ENCODE measurements at regions not wholly inside any gene's neighbourhood (a gene's known extent, or its start where the extent isn't known, plus 50 kb on each side); places are given as distances from the start of the nearest gene placed in this dataset.

GRCh38 chr5:23451156-23451555 is 56.3 kb upstream of the PRDM9 start:
- intact Hi-C loops (cut with DNase I): no loop called here
- ATAC-seq (no peak), DNase-seq (no peak)
- Histone ChIP-seq H3K4me3 (no peak overlapping the region), H3K27ac (no peak overlapping the region), H3K9me3 (no peaks in the 10 kb centered on the region), H3K27me3 (no peaks in the 10 kb centered on the region), H3K4me1 (no peaks in the 10 kb centered on the region), H3K36me3 (no peaks in the 10 kb centered on the region)
- no peak for TF ChIP-seq CTCF (IDR thresholded peaks at IDR 0.05)

GRCh38 chr5:23450187-23450586 is 57.2 kb upstream of the PRDM9 start:
- Histone ChIP-seq H3K36me3 (no peaks in the 10 kb centered on the region), H3K4me1 (no peaks in the 10 kb centered on the region), H3K27me3 (no peaks in the 10 kb centered on the region), H3K9me3 (no peaks in the 10 kb centered on the region), H3K27ac (no peak overlapping the region), H3K4me3 (no peak overlapping the region)
- TF ChIP-seq CTCF (IDR thresholded peaks at IDR 0.05): no peak
- intact Hi-C loops (cut with DNase I): no loop called here
- no peak for DNase-seq
- ATAC-seq: no peak

- ATAC-seq (no peak), DNase-seq (no peak)
- no peaks in the 10 kb centered on the region for H3K9me3 ChIP-seq
- TF ChIP-seq CTCF (IDR thresholded peaks at IDR 0.05): no peak
- H3K27me3 ChIP-seq: no peaks in the 10 kb centered on the region
- no peaks in the 10 kb centered on the region for H3K36me3 ChIP-seq
- intact Hi-C loops (cut with DNase I): no loop called here
- no peaks in the 10 kb centered on the region for H3K4me1 ChIP-seq
- no peak overlapping the region for H3K27ac ChIP-seq
- H3K4me3 ChIP-seq: no peak overlapping the region
Observed at GRCh38 chr5:23448627-23449026, 58.8 kb upstream of the PRDM9 start.

GRCh38 chr5:23446424-23446823 is 61.0 kb upstream of the PRDM9 start:
- DNase-seq (no peak), ATAC-seq (no peak)
- Histone ChIP-seq H3K4me1 (no peaks in the 10 kb centered on the region), H3K9me3 (no peaks in the 10 kb centered on the region), H3K27me3 (no peaks in the 10 kb centered on the region), H3K36me3 (no peaks in the 10 kb centered on the region), H3K4me3 (no peak overlapping the region), H3K27ac (no peak overlapping the region)
- intact Hi-C loops (cut with DNase I): no loop called here
- TF ChIP-seq CTCF (IDR thresholded peaks at IDR 0.05): no peak

- ATAC-seq (no peak), DNase-seq (no peak)
- no peak for TF ChIP-seq CTCF (IDR thresholded peaks at IDR 0.05)
- H3K4me1 ChIP-seq: no peaks in the 10 kb centered on the region
- H3K36me3 ChIP-seq: no peaks in the 10 kb centered on the region
- H3K9me3 ChIP-seq: no peaks in the 10 kb centered on the region
- no peak overlapping the region for H3K27ac ChIP-seq
- no peak overlapping the region for H3K4me3 ChIP-seq
- no peaks in the 10 kb centered on the region for H3K27me3 ChIP-seq
- intact Hi-C loops (cut with DNase I): no loop called here
Observed at GRCh38 chr5:23445573-23445972, 61.8 kb upstream of the PRDM9 start.

GRCh38 chr5:23440703-23441102 is 66.7 kb upstream of the PRDM9 start:
- Histone ChIP-seq H3K9me3 (no peaks in the 10 kb centered on the region), H3K36me3 (no peaks in the 10 kb centered on the region), H3K4me3 (no peak overlapping the region), H3K4me1 (no peaks in the 10 kb centered on the region), H3K27ac (no peak overlapping the region), H3K27me3 (no peaks in the 10 kb centered on the region)
- no peak for DNase-seq
- TF ChIP-seq CTCF (IDR thresholded peaks at IDR 0.05): no peak
- intact Hi-C loops (cut with DNase I): no loop called here
- no peak for ATAC-seq
